HG02938 (cell line): ENCODE measurements at regions not wholly inside any gene's neighbourhood (a gene's known extent, or its start where the extent isn't known, plus 50 kb on each side); places are given as distances from the start of the nearest gene placed in this dataset.

Experiments used
- ATAC-seq: cut with Tn5 transposase; IDR thresholded peaks from one replicate; pipeline ENCODE4 v1.9.1; 2021; ENCODE audit warnings: mild to moderate bottlenecking, moderate library complexity; ENCODE audit not compliant: unreplicated experiment

DNA sequence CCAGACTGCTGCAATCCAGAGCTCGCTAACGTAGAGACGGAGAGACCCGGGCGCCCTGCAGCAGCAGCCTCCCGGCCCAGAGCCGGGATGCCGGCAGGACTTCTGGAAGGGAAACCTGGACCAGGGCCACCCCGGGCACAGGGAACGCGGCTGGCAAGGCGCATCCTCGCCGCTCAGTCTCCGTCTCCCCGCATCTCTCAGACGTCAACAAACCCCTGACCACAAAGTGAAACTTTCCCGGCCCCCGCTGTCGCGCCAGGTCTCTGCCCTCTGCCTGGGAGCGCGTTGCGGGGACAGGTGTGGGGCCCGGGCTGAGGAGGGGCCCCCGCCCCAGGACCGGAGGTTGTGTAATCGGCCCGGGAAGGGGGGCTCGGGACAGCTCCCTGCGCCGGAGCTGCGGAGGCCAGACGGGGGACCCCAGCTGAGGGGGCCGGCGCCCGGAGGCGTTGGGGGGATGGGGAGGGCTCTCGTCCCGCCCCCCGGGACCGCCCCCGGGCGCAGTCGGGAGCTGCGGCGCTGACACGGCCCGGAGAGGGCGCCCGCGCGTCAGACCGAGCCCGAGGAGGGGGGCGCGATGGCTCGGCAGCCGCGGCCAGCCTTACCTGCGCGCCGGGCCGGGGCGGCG is 116.6 kb upstream of the HIVEP3 start:
- ATAC-seq, result peak; percentile 62

GRCh38 chr1:42034426-42034825 is 115.7 kb upstream of the HIVEP3 start:
- ATAC-seq, result no peak

DNA sequence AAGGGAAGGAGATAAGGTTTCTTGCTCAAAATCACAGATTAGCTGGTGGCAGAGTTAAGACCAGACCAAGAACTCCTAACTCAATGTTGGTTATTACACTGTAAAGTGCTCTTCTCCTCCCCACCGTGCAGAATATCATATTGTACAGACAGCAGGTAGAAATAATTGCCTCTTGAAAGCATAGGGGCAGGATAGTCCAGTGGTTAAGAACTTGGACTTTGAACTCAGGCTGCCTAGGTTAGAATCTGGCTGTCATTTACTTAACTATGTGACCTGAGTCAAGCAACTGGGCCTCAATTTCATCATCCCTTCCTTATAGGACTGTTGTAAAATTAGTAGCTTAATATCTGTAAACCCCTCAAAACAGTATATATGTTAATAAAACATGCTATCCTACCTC is 114.9 kb upstream of the HIVEP3 start:
- ATAC-seq, result no peak

- ATAC-seq, result no peak
Measured at GRCh38 chr1:42017730-42018129, 99.0 kb upstream of the HIVEP3 start.

DNA sequence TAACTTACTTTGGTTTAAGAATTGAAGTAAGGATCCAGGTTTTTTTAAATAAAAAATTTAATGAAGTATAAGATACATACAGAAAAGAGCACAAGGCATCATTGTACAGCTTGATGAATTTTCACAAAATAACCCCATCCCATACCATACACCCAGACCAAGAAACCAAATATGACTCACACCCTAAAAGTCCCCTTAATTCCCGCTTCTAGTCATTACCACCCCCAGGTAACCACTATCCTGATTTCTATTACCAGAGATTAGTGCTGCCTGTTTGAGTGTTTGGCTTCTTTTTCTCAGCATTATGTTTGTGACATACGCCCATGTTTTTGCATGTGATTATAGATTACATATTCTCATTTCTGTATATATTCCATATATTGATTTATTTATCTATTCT is 98.5 kb upstream of the HIVEP3 start:
- no peak for ATAC-seq

DNA sequence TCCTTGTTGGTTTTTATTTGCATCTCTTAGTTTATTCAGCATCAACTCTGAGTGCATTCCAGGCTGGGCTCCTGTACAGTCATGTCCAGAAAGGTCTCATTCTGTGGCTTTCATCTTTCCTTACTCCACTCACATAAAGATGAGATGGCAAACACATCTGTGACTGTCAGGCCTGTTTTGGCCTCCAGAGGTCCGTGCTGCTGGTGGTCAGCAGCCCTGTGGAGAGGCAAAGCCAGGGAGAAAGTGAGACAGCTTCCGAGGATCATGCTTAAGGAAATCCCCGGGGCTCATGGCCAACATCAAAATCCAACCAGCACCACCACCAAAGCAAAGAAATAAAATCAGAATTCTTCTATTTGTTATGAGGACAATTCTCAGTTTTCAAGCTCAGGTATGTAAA is 96.1 kb upstream of the HIVEP3 start:
- no peak for ATAC-seq

DNA sequence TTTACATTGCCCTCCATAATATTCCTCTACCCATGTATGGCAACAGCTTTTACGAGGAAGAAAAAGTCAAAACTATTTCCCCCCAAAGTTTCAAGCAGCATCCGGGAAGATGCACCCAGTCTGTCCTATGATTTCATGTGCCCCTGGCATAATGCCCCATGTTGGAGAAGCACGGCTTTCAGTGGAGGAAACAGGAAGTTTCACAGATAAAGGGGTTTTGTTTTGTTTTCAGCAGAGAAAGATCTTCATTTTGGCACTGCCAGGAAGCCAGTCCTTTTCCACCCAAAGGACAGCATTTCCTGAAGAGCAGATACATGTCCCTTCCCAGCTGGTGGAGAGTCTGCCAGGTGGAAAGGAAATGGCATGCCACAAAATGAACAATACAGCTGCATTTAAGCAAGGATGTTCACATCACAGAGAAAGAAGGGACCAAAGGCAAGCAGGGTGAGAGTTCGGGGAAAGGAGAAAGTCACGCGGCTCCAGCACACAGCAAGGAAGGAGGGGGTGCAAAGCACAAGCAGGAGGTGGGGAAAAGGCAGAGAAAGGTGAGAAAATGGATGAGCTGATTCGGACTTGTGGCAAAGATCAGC is 95.3 kb upstream of the HIVEP3 start:
- no peak for ATAC-seq

- no peak for ATAC-seq
Measured at GRCh38 chr1:42012852-42013251, 94.1 kb upstream of the HIVEP3 start.

- no peak for ATAC-seq
Measured at GRCh38 chr1:42010381-42010780, 91.7 kb upstream of the HIVEP3 start.

DNA sequence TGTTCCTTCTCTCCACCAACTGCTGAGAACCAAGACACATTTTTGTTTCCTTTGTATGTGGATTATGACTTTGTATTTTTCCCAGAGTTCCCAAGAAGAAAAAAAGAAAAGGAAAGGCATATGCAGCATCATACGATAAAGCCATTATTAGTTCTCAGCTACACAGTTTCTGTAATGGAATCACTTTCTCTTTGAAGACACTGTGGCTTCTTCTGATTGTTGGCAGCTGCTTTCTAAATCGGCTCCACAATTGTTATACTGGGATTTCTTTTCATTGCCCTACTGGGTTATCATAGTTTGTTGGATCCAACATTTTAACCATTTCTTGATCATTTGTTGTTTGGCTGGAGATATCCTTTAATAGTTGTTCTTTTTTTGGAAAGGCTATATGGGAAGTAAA is 89.5 kb upstream of the HIVEP3 start:
- ATAC-seq, result no peak

- ATAC-seq, result no peak
Measured at GRCh38 chr1:42006836-42007235, 88.1 kb upstream of the HIVEP3 start.

DNA sequence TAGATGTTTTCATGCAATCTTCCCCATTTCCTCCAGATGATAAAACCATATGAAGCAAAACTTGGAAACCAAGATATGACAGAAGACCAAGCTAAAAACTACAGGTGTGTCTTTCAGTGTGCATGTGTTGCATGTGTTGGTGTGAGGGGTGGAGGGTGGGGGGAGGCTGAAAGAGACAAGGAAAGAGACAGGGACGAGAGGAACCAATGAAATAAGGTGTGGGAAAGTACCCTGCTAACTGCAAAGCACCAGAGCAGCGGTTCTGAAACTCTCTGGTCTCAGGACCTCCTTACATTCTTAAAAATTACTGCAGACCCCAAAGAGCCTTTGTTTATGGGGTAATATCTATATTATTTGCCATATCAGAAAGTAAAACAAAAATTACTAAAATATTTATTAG is 87.4 kb upstream of the HIVEP3 start:
- ATAC-seq, result no peak

DNA sequence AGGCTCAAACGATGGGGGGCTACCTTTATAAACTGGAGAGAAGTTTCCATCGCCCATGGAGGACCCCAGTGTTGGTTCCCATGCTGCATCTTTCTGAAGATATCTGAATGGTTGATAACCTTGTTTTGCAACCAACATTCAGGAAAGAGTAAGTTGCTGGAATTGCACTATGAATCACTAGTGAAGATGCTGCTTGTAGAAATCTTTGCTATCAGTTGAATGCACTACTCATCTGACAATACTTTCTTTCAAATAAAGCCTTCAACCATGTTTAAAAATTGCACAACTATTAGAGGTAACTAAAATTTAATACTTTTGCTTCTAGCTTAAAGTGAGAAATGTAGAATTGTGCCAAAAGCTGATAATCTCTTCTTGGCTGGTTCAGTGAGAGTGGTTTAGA is 86.8 kb upstream of the HIVEP3 start:
- no peak for ATAC-seq

DNA sequence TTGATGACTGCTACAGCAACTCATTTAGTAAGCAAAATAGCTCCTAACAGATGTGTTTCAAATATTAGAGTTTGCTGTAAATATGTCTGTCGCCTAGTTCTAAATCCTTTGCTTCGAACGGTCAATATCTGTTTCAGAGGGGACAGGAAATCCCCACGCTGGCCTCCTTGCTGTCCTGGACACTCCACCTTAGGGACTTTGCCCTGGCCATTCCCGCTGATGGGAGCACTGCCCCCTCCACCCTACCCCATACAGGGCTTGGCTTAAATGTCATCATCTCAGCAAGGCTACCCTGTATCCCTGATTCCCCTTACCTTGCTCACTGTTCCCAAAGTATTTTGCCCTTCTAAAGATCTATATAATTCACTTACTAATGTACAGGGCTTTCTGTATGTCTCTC is 86.1 kb upstream of the HIVEP3 start:
- no peak for ATAC-seq

GRCh38 chr1:42004322-42004721 is 85.6 kb upstream of the HIVEP3 start:
- no peak for ATAC-seq

DNA sequence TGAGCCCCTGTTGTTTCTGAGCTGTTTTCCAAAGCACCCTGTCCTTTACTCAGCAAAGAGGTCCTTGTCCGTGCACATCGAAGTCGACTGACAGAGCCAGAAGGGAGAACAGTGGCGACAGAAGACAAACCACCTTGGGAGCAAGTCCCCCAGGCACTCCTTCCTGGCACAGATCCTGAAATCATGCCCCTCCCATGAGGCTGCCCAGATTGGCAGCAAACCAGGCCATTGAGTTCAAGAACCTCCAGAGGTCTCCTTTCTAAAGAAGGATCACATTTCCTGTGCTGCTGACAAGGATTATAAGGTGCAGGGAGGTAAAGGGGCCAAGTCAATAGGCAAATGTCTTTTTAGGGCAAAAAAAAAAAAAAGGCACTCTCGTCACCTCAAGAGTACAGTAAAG is 84.7 kb upstream of the HIVEP3 start:
- ATAC-seq, result no peak

DNA sequence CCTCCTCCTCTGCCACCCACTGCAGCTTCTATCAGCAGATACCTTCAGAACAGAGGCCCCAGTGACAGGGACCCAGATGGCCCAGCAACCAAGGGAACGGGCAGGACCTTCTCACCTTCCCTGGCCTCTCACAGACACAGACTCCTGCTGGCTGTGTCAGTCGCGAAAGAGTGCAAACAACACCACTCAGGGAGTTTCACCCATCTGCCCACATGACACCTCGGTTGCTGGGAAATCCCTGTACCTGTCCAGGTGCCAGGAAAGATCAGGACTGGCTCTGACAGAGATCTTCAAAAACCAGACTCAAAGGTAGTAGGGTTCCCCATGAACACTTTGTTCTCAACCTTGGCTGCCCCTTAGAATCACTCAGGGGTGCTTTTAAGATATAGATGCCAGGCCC is 83.5 kb upstream of the HIVEP3 start:
- ATAC-seq, result no peak

DNA sequence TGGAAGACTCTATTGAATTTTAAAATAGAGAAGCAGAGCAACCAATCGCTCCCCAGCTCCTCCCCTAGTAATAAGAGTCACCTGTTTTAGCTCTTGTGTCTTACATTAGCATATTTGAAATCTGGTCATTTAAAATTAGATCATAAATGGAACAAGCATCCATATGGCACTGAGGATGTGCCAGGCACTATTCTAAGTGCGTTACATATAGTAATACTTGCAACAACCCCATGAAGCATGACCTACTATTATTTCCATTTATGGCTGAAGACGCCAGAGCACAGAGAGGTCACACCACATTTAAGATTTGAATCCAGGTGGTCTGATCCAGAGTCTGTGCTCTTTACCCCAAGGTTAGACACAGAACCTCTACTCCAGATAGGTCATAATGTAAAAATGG is 82.0 kb upstream of the HIVEP3 start:
- no peak for ATAC-seq

DNA sequence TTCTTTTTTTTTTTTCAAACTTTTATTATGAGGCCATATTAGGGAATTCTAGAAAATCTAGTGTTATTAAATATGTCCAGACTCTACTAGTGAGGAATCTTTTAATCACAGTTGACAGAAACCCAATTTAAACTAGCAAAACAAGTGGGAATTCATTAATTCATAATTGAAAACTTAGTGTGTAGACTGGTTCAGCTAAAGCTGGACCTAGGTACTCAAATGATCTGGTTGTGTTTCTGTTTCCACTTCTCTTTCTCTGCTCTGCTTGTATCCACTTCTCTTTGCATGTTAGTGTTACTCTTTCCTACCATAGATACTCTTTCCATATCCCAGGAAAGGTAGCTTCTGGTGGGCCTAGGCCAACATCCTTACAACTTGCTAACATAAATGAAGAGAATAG is 81.2 kb upstream of the HIVEP3 start:
- no peak for ATAC-seq

DNA sequence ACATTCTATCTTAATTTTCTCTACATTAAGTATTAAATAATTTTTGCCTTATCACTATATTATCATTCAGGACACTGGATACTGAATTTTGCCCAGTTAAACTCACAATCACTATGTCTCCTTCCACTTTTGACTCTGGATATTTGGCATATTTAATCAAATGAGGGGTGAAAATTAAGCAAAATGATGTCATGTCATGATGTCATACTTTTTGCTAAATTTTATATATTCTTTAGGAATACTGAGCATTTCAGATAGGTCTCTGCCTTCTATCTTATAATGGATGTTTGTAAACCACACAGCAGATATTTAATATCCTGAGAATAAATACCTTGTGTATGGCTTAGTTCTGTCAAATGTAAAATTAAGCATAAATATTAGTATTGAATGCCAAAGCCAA is 79.5 kb upstream of the HIVEP3 start:
- no peak for ATAC-seq

GRCh38 chr1:41997153-41997552 is 78.4 kb upstream of the HIVEP3 start:
- ATAC-seq, result no peak

GRCh38 chr1:41995441-41996130 is 76.9 kb upstream of the HIVEP3 start:
- no peak for ATAC-seq
